ENCODE measurements at regions not wholly inside any gene's neighbourhood (a gene's known extent, or its start where the extent isn't known, plus 50 kb on each side); places are given as distances from the start of the nearest gene placed in this dataset.

DNA sequence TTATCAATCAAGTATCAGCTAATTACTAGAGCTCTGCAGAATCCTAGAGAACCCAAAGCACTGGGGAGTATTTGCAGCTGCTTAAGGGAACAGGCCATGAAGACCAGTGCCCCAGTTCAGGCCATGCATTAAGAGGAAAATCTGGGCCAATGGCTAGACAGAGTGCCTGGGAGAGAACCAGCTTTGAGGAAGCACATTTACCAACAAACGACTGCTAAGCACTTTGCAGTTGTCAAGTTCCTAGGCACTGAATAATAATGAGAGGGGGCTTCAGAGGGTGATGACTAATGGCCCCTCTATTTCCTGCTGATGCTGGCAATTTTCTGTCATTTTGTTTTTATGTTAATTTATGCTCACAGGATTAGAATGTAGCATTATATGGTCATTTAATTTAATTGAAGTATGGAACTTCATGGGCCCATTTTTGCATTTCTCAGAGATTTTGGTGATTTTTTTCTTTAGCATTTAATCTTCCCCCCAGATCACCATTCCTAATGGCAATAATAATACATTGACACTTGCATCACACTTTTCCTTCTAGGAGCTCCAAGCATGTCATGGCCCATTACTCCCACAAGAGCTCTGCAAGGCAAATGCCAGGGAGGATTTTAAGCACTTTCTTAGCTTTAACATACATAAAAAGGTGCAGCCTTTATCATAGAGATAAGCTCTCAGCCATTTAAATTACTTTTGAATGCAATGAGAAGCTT is 147.7 kb upstream of the SPATS2L start:
- TF ChIP-seq POLR2A (IDR thresholded peaks at IDR 0.05) (no peak), POLR2AphosphoS5 (IDR thresholded peaks at IDR 0.05) (no peak)
- TF ChIP-seq, protein P1, sequence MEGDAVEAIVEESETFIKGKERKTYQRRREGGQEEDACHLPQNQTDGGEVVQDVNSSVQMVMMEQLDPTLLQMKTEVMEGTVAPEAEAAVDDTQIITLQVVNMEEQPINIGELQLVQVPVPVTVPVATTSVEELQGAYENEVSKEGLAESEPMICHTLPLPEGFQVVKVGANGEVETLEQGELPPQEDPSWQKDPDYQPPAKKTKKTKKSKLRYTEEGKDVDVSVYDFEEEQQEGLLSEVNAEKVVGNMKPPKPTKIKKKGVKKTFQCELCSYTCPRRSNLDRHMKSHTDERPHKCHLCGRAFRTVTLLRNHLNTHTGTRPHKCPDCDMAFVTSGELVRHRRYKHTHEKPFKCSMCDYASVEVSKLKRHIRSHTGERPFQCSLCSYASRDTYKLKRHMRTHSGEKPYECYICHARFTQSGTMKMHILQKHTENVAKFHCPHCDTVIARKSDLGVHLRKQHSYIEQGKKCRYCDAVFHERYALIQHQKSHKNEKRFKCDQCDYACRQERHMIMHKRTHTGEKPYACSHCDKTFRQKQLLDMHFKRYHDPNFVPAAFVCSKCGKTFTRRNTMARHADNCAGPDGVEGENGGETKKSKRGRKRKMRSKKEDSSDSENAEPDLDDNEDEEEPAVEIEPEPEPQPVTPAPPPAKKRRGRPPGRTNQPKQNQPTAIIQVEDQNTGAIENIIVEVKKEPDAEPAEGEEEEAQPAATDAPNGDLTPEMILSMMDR (IDR thresholded peaks at IDR 0.05): no peak
